DMS53 (cell line): ENCODE measurements at regions not wholly inside any gene's neighbourhood (a gene's known extent, or its start where the extent isn't known, plus 50 kb on each side); places are given as distances from the start of the nearest gene placed in this dataset.
A peak's percentile ranks its signal among the peaks of the same experiment; 100 is the strongest.
"Not testable (repeated sequence)": the region's sequence is repeated elsewhere in the genome, so short reads cannot be mapped to it uniquely, and the experiment has no call there.

Experiments used
- DNase-seq: peaks from one replicate; lab custom pipeline; 2025; lab: John Stamatoyannopoulos, UW

GRCh38 chr11:42840860-42841259 lies 470.9 kb upstream of the API5 start:
- no peak for DNase-seq

- no peak for DNase-seq
Measured at GRCh38 chr11:42841556-42841955, 470.2 kb upstream of the API5 start.

- DNase-seq = no peak
Measured at GRCh38 chr11:42849362-42849761, 462.4 kb upstream of the API5 start.

GRCh38 chr11:42857344-42857743 lies 454.5 kb upstream of the API5 start:
- no peak for DNase-seq

GRCh38 chr11:42870480-42870879 lies 441.3 kb upstream of the API5 start:
- DNase-seq = no peak

- not testable (repeated sequence) for DNase-seq
Measured at GRCh38 chr11:42873800-42874405, 437.9 kb upstream of the API5 start.

GRCh38 chr11:42881335-42881734 lies 430.5 kb upstream of the API5 start:
- not testable (repeated sequence) for DNase-seq

GRCh38 chr11:42890773-42891172 lies 421.0 kb upstream of the API5 start:
- DNase-seq = peak; percentile 4

- no peak for DNase-seq
Measured at GRCh38 chr11:42901084-42901483, 410.7 kb upstream of the API5 start.

- DNase-seq = peak; percentile 52
Measured at GRCh38 chr11:42906226-42906625, 405.6 kb upstream of the API5 start.

- DNase-seq = no peak
Measured at GRCh38 chr11:42913731-42914130, 398.1 kb upstream of the API5 start.

- DNase-seq = no peak
Measured at GRCh38 chr11:42923651-42924050, 388.1 kb upstream of the API5 start.

- no peak for DNase-seq
Measured at GRCh38 chr11:42925916-42926315, 385.9 kb upstream of the API5 start.

- DNase-seq = no peak
Measured at GRCh38 chr11:42947405-42947804, 364.4 kb upstream of the API5 start.

- not testable (repeated sequence) for DNase-seq
Measured at GRCh38 chr11:42949738-42950376, 361.9 kb upstream of the API5 start.

- DNase-seq = peak; percentile 41
Measured at GRCh38 chr11:42951266-42951665, 360.5 kb upstream of the API5 start.

GRCh38 chr11:42957831-42958230 lies 354.0 kb upstream of the API5 start:
- DNase-seq = no peak

GRCh38 chr11:42958635-42959034 lies 353.2 kb upstream of the API5 start:
- no peak for DNase-seq

- DNase-seq = no peak
Measured at GRCh38 chr11:42960521-42961088, 351.2 kb upstream of the API5 start.

GRCh38 chr11:42967653-42968052 lies 344.1 kb upstream of the API5 start:
- DNase-seq = no peak

- DNase-seq = peak; percentile 28
Measured at GRCh38 chr11:42972741-42973140, 339.1 kb upstream of the API5 start.

- DNase-seq = peak; percentile 8
Measured at GRCh38 chr11:42974510-42975179, 337.2 kb upstream of the API5 start.

GRCh38 chr11:42975180-42975529 lies 336.6 kb upstream of the API5 start:
- DNase-seq = no peak
